ENCODE measurements at regions not wholly inside any gene's neighbourhood (a gene's known extent, or its start where the extent isn't known, plus 50 kb on each side); places are given as distances from the start of the nearest gene placed in this dataset.

DNA sequence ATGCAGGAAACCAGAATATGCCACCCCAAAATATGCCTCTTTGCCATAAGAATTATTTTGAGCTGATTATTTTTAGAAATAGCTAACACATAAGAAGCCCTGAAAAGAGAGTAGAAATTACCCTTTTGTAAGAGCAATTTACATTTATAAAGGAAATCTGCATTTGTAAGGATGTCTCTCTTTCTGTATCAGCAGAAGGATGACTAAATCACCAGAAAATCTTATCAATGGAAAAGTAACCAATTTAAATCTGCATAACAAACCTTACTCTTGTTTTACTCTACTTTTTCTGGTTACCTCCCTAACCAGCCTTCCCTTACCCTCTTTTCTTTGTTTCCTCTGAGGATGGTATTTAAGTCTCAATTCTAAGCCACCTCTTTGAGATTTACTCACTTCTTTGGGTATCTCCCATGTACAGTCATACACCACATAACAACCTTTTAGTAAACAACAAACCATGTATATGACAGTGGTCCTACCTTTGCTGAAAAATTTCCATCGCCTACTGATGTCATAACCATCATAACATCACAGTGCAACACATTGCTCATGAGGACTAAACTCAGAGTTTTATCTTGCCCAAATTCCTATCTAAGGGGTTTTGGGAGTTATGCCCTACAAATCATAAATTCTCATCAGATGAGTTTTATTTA, 126.6 kb upstream of the PLPPR4 start (continued):
- TF ChIP-seq CHD7 (IDR thresholded peaks at IDR 0.05; ENCODE audit: insufficient replicate concordance, low read length), result peak; percentile 61
- no peak for TF ChIP-seq POLR2AphosphoS5 (IDR thresholded peaks at IDR 0.05; ENCODE audit: low read depth, low read length)
